ENCODE measurements at regions not wholly inside any gene's neighbourhood (a gene's known extent, or its start where the extent isn't known, plus 50 kb on each side); places are given as distances from the start of the nearest gene placed in this dataset.

DNA sequence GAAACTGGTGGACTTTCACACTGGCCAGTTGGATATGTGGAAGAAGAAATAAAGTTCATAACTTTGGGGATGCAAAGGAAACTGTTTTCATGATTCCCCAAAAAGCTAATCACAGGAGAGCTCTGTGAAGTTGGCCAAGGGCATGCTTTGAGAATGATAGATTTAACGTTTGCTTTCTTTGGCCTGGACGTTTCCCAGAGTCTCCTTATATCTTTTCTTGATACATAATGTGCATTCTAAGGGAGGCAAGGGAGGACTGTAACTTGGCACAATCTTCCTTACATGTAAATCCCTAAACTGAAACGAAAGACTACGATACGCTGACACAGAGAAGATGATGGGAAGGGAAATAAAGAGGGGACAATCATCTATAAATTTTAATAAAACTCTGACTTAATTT is 176.5 kb upstream of the INHBA start:
- no peak for TF ChIP-seq CTCF (conservative IDR thresholded peaks at IDR 0.05; ENCODE audit: low read depth, low read length)
- no peak for TF ChIP-seq EZH2phosphoT487 (IDR thresholded peaks at IDR 0.05; ENCODE audit: borderline replicate concordance, low read length)
- TF ChIP-seq EZH2 (IDR thresholded peaks at IDR 0.05; ENCODE audit: low read length, unreplicated experiment): no peak
